MCF 10A (cell line): ENCODE measurements at regions not wholly inside any gene's neighbourhood (a gene's known extent, or its start where the extent isn't known, plus 50 kb on each side); places are given as distances from the start of the nearest gene placed in this dataset.

Experiments used
- BruUV-seq: library from RNA; stranded (reverse); fragments of 400-500 nt; replicated peaks from 2 replicates; lab custom pipeline; 2021; lab: Mats Ljungman, UMichigan
- CTCF ChIA-PET: fragments of 300-600 bp; sonication (Branson Sonifier 250); formaldehyde crosslinking; extraction: SDS; loops from one replicate; lab custom pipeline; 2021; ENCODE audit warnings: antibody characterized with exemption, inconsistent platforms; lab: Yijun Ruan, JAX
- POLR2A ChIA-PET: fragments of 300-600, 350-650 bp; sonication (Branson Sonifier 250); formaldehyde crosslinking; extraction: SDS; loops from one replicate; lab custom pipeline; 2020; ENCODE audit warnings: antibody characterized with exemption, inconsistent platforms; lab: Yijun Ruan, JAX
- DNase-seq: peaks from one replicate; pipeline ENCODE4 v3.0.0-alpha.2; 2018; ENCODE audit not compliant: unreplicated experiment
- H3K27ac Mint-ChIP-seq: one replicate; pipeline ENCODE4 v1.8.0; 2022; ENCODE audit warnings: mild to moderate bottlenecking, low read depth, mixed read lengths; ENCODE audit not compliant: unreplicated experiment
- H3K27me3 Mint-ChIP-seq: one replicate; pipeline ENCODE4 v1.8.0; 2022; ENCODE audit warnings: mixed read lengths; ENCODE audit not compliant: insufficient read depth, unreplicated experiment
- H3K36me3 Mint-ChIP-seq: one replicate; pipeline ENCODE4 v1.8.0; 2022; ENCODE audit warnings: mild to moderate bottlenecking, moderate library complexity, mixed read lengths; ENCODE audit not compliant: insufficient read depth, unreplicated experiment
- H3K4me1 Mint-ChIP-seq: one replicate; pipeline ENCODE4 v1.8.0; 2022; ENCODE audit warnings: mixed read lengths; ENCODE audit not compliant: insufficient read depth, unreplicated experiment
- H3K4me3 Mint-ChIP-seq: one replicate; pipeline ENCODE4 v1.8.0; 2022; ENCODE audit warnings: mild to moderate bottlenecking, moderate library complexity, mixed read lengths; ENCODE audit not compliant: unreplicated experiment
- H3K9me3 Mint-ChIP-seq: one replicate; pipeline ENCODE4 v1.8.0; 2022; ENCODE audit warnings: mixed read lengths; ENCODE audit not compliant: unreplicated experiment
- CTCF ChIP-seq: fragments of 200-600 bp; IDR thresholded peaks from one replicate; pipeline ENCODE4 v1.8.0; 2022; ENCODE audit warnings: antibody characterized with exemption, mild to moderate bottlenecking; ENCODE audit not compliant: unreplicated experiment
- intact Hi-C: fragments of 100-400 bp; cut with micrococcal nuclease; formaldehyde crosslinking; loops from 2 replicates; pipeline ENCODE4 v1.14.1; 2022

GRCh38 chr9:1222511-1222910 lies 172.4 kb downstream of the DMRT2 start:
- POLR2A ChIA-PET, result interaction anchor here (0.8 kb wide), 1 partner anchor 9 kb away, joined by 3 read pairs; no protein-coding TSS in a partner anchor
- no peak for TF ChIP-seq CTCF

GRCh38 chr9:1231998-1232919 lies 182.1 kb downstream of the DMRT2 start:
- POLR2A ChIA-PET, result interaction anchor here (0.8 to 1.0 kb wide), 2 partner anchors 12 to 43 kb away, joined by 3 read pairs; no protein-coding TSS in a partner anchor
- Mint-ChIP-seq H3K27ac (peak overlapping the region; percentile 6), H3K4me3 (peak overlapping the region; percentile 51), H3K4me1 (peaks cover 7% of the 10 kb centered on the region), H3K9me3 (no peaks in the 10 kb centered on the region), H3K36me3 (no peaks in the 10 kb centered on the region), H3K27me3 (no peaks in the 10 kb centered on the region)
- no peak for TF ChIP-seq CTCF
- DNase-seq, result peak; percentile 88
- intact Hi-C loops, result no loop called here
- BruUV-seq, result no TSS peak
- CTCF ChIA-PET, result interaction anchor here (0.6 to 0.7 kb wide), 3 partner anchors 25 to 230 kb away, joined by 3 read pairs; no protein-coding TSS in a partner anchor

More at GRCh38 chr9:1222511-1222910, 172.4 kb downstream of the DMRT2 start:
- Mint-ChIP-seq H3K27me3 (no peaks in the 10 kb centered on the region), H3K9me3 (no peaks in the 10 kb centered on the region), H3K4me1 (no peaks in the 10 kb centered on the region), H3K36me3 (no peaks in the 10 kb centered on the region), H3K4me3 (no peak overlapping the region), H3K27ac (no peak overlapping the region)
- CTCF ChIA-PET, result interaction anchor here (0.6 to 0.7 kb wide), 4 partner anchors 13 to 511 kb away, joined by 3 to 5 read pairs (median 3); no protein-coding TSS in a partner anchor
- intact Hi-C loops, result no loop called here
- no peak for DNase-seq
- BruUV-seq, result no TSS peak

- TF ChIP-seq CTCF, result no peak
- Mint-ChIP-seq H3K27me3 (no peaks in the 10 kb centered on the region), H3K9me3 (no peaks in the 10 kb centered on the region), H3K36me3 (no peaks in the 10 kb centered on the region), H3K27ac (no peak overlapping the region), H3K4me1 (peaks cover 7% of the 10 kb centered on the region), H3K4me3 (no peak overlapping the region)
- intact Hi-C loops, result no loop called here
- ChIA-PET POLR2A (interaction anchor here (1.2 kb wide), 1 partner anchor 781 kb away, joined by 3 read pairs; the partner anchor contains the start of gene SMARCA2), CTCF (interaction anchor here (0.6 kb wide), 1 partner anchor 98 kb away, joined by 3 read pairs; no protein-coding TSS in a partner anchor)
- no TSS peak for BruUV-seq
- DNase-seq, result peak; percentile 59
Observed at GRCh38 chr9:1233568-1233967, 183.4 kb downstream of the DMRT2 start.

GRCh38 chr9:1235650-1236049 lies 185.5 kb downstream of the DMRT2 start:
- Mint-ChIP-seq H3K36me3 (no peaks in the 10 kb centered on the region), H3K4me3 (no peak overlapping the region), H3K9me3 (no peaks in the 10 kb centered on the region), H3K27ac (no peak overlapping the region), H3K27me3 (no peaks in the 10 kb centered on the region), H3K4me1 (peaks cover 7% of the 10 kb centered on the region)
- no TSS peak for BruUV-seq
- ChIA-PET POLR2A (no interaction called here), CTCF (interaction anchor here (0.8 kb wide), 1 partner anchor 13 kb away, joined by 3 read pairs; no protein-coding TSS in a partner anchor)
- no peak for DNase-seq
- intact Hi-C loops, result no loop called here
- no peak for TF ChIP-seq CTCF
